ENCODE measurements at regions not wholly inside any gene's neighbourhood (a gene's known extent, or its start where the extent isn't known, plus 50 kb on each side); places are given as distances from the start of the nearest gene placed in this dataset.

GRCh38 chr2:221822416-221822815 is 250.3 kb upstream of the EPHA4 start:
- TF ChIP-seq CTCF (IDR thresholded peaks at IDR 0.05; ENCODE audit: insufficient read depth, low read length, poor library complexity, severe bottlenecking) (no peak), EZH2phosphoT487 (conservative IDR thresholded peaks at IDR 0.05; ENCODE audit: low read length) (no peak)
